HCT116 (cell line): ENCODE measurements at regions not wholly inside any gene's neighbourhood (a gene's known extent, or its start where the extent isn't known, plus 50 kb on each side); places are given as distances from the start of the nearest gene placed in this dataset.

Experiments used
- ATAC-seq: fragments of 200-7000 bp; cut with Tn5 transposase; 2 replicates; pipeline ENCODE4 v1.9.1; 2020; ENCODE audit warnings: mild to moderate bottlenecking, moderate library complexity
- BruUV-seq: library from RNA; stranded (reverse); fragments of 400-500 nt; replicated peaks from 2 replicates; lab custom pipeline; 2021; lab: Mats Ljungman, UMichigan
- CTCF ChIA-PET: fragments of 300-600 bp; sonication (Branson Sonifier 250); formaldehyde crosslinking; loops from one replicate; lab custom pipeline; 2021; ENCODE audit warnings: antibody characterized with exemption; lab: Charles Lee
- POLR2A ChIA-PET: fragments of 300-600, 350-600 bp; sonication (Branson Sonifier 250); formaldehyde crosslinking; loops from one replicate; lab custom pipeline; 2021; ENCODE audit warnings: antibody characterized with exemption; lab: Charles Lee
- RAD21 ChIA-PET, 2 experiments: fragments of 300-600 bp; sonication (Branson Sonifier 250); formaldehyde crosslinking; loops; one replicate each; lab custom pipeline; 2023; ENCODE audit warnings: low total read pairs in 2 of 2; ENCODE audit not compliant: uncharacterized antibody in 2 of 2, unreplicated experiment in 2 of 2, low non-redundant PET in 1 of 2; lab: Charles Lee
- DNase-seq: peaks from one replicate; pipeline ENCODE4 v3.0.0-alpha.2; 2010; ENCODE audit warnings: low read depth, low spot score
- H2AFZ ChIP-seq: fragments of 200-600 bp; shearing (Covaris generic), sonication (generic); 2 replicates; pipeline ENCODE4 v1.6.1; 2017; ENCODE audit warnings: low read depth, mixed run types, mixed read lengths, antibody characterized with exemption, low read length; ENCODE audit not compliant: poor library complexity, severe bottlenecking
- H3K27ac ChIP-seq: 2 replicates; pipeline ENCODE4 v1.5.1; 2012; ENCODE audit warnings: low read depth, low read length
- H3K27me3 ChIP-seq: fragments of 200-600 bp; sonication (generic); 2 replicates; pipeline ENCODE4 v1.6.1; 2016; ENCODE audit warnings: mixed run types, low read length, mixed read lengths; ENCODE audit not compliant: insufficient read depth
- H3K36me3 ChIP-seq, 2 experiments: fragments of 200-500 bp in 1 of 2; fragments of 200-600 bp in 1 of 2; sonication (Bioruptor generic) in 1 of 2; sonication (generic) in 1 of 2; 2 replicates each; pipeline versions ENCODE4 v1.5.1 to v1.6.1; 2014 to 2016; ENCODE audit warnings: low read length in 2 of 2, inconsistent platforms in 1 of 2, mixed read lengths in 1 of 2, mixed run types in 1 of 2; ENCODE audit not compliant: insufficient read depth in 2 of 2, control insufficient read depth in 1 of 2
- H3K4me1 ChIP-seq, 2 experiments: fragments of 200-600 bp in 1 of 2; sonication (generic) in 1 of 2; 2 replicates each; pipeline versions ENCODE4 v1.5.1 to v1.6.1; 2012 to 2017; ENCODE audit warnings: low read length in 2 of 2, inconsistent platforms in 1 of 2, mild to moderate bottlenecking in 1 of 2, mixed read lengths in 1 of 2, mixed run types in 1 of 2, moderate library complexity in 1 of 2; ENCODE audit not compliant: insufficient read depth in 2 of 2, control insufficient read depth in 1 of 2
- H3K4me2 ChIP-seq: fragments of 200-600 bp; sonication (generic); 2 replicates; pipeline ENCODE4 v1.6.1; 2017; ENCODE audit warnings: mixed run types, low read length, mixed read lengths
- H3K4me3 ChIP-seq, 2 experiments: fragments of 200-600 bp in 1 of 2; sonication (generic) in 1 of 2; replicated peaks in 1 of 2; 2 replicates each; pipeline ENCODE4 v1.5.1; 2011 to 2016; ENCODE audit warnings: low read length in 2 of 2, control low read depth in 1 of 2, low read depth in 1 of 2, mild to moderate bottlenecking in 1 of 2, mixed read lengths in 1 of 2, mixed run types in 1 of 2
- H3K79me2 ChIP-seq: fragments of 200-600 bp; sonication (generic); 2 replicates; pipeline ENCODE4 v1.6.1; 2017; ENCODE audit warnings: mild to moderate bottlenecking, mixed run types, low read length, moderate library complexity, mixed read lengths; ENCODE audit not compliant: insufficient read depth
- H3K9ac ChIP-seq: fragments of 200-600 bp; sonication (generic); 2 replicates; pipeline ENCODE4 v1.6.1; 2016; ENCODE audit warnings: low read length, mixed read lengths
- H3K9me2 ChIP-seq: fragments of 200-600 bp; sonication (generic), shearing (Covaris generic); 2 replicates; pipeline ENCODE4 v1.6.1; 2017; ENCODE audit warnings: mixed run types, mild to moderate bottlenecking, moderate library complexity; ENCODE audit not compliant: insufficient read depth
- H3K9me3 ChIP-seq, 2 experiments: fragments of 200-500 bp in 1 of 2; fragments of 200-600 bp in 1 of 2; sonication (Bioruptor generic) in 1 of 2; sonication (generic) in 1 of 2; 2 replicates each; pipeline ENCODE4 v1.6.1; 2014 to 2017; ENCODE audit warnings: low read length in 2 of 2, mixed read lengths in 2 of 2, inconsistent platforms in 1 of 2, low read depth in 1 of 2, mild to moderate bottlenecking in 1 of 2, mixed run types in 1 of 2, moderate library complexity in 1 of 2; ENCODE audit not compliant: control insufficient read depth in 1 of 2, insufficient read depth in 1 of 2
- H4K20me1 ChIP-seq: fragments of 200-600 bp; sonication (generic), shearing (Covaris generic); 2 replicates; pipeline ENCODE4 v1.6.1; 2017; ENCODE audit warnings: mixed run types, mild to moderate bottlenecking, moderate library complexity; ENCODE audit not compliant: insufficient read depth
- CBX3 ChIP-seq: IDR thresholded peaks from 2 replicates; pipeline ENCODE4 v1.6.1; 2012; ENCODE audit warnings: low read depth
- EGR1 ChIP-seq: IDR thresholded peaks from 2 replicates; pipeline ENCODE4 v1.6.1; 2012; ENCODE audit warnings: low read depth
- POLR2AphosphoS5 ChIP-seq: IDR thresholded peaks from 2 replicates; pipeline ENCODE4 v1.6.1; 2011; ENCODE audit warnings: mild to moderate bottlenecking, low read depth, low read length, moderate library complexity
- SRF ChIP-seq: IDR thresholded peaks from 2 replicates; pipeline ENCODE4 v1.6.1; 2012; ENCODE audit warnings: low read depth
- ZFX ChIP-seq: fragments of 450-650 bp; IDR thresholded peaks from 2 replicates; pipeline ENCODE4 v1.6.1; 2017
- intact Hi-C: fragments of 100-400 bp; cut with micrococcal nuclease; formaldehyde crosslinking; loops from 2 replicates; pipeline ENCODE4 v1.10.0; 2022
- TF ChIP-seq, protein P1 (sequence below): IDR thresholded peaks from 2 replicates; pipeline ENCODE4 v1.6.1; 2012
- TF ChIP-seq, protein P2 (sequence below), 3 experiments: fragments of 200-600 bp in 1 of 3; sonication (generic) in 1 of 3; IDR thresholded peaks in 2 of 3; conservative IDR thresholded peaks in 1 of 3; 2 replicates each; pipeline ENCODE4 v1.5.1; 2012 to 2017; ENCODE audit warnings: low read depth in 2 of 3, low read length in 2 of 3, antibody characterized with exemption in 1 of 3, borderline replicate concordance in 1 of 3, control low read depth in 1 of 3, mild to moderate bottlenecking in 1 of 3, mixed read lengths in 1 of 3, mixed run types in 1 of 3, moderate library complexity in 1 of 3; ENCODE audit not compliant: insufficient read depth in 1 of 3

DNA sequence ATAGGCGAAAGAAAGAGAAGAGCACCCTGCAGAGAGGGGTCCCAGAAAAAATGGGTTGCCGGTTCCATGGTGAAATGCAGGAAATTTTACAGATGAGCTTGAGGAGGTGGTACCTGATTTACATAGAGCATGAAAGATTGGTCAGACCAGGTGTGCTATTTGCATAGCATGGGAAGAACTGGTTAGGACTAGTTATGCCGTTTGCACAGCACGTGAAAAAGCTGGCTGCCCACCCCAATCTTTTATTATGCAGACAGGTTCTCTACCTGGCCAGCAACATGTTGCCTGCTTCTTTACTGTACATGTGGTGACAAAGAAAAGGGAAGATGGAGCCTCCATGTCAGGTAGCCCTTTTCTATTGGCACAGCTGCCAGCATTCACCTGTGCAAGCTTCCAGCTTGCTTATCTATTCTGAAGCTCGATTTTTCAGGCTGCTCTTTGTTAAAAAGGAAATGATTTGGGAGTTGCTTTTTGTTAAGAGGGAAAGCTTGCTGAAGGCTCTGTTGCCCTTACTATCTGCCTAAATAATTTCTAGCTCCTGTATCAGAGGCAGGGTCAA is 62.9 kb upstream of the ELK3 start:
- no peak overlapping the region for H3K4me2 ChIP-seq
- H3K9me2 ChIP-seq, result no peaks in the 10 kb centered on the region
- peaks cover 0 to 16% of the 10 kb centered on the region in 2 experiments; a peak in 1 of 4 replicates for H3K4me1 ChIP-seq
- POLR2A ChIA-PET, result no interaction called here
- no peak overlapping the region for H3K4me3 ChIP-seq
- intact Hi-C loops, result loop anchor here (5.0 kb wide), 1 partner anchor 69 kb away; no protein-coding TSS in a partner anchor
- H3K9me3 ChIP-seq, result no peaks in the 10 kb centered on the region
- TF ChIP-seq, protein P1, sequence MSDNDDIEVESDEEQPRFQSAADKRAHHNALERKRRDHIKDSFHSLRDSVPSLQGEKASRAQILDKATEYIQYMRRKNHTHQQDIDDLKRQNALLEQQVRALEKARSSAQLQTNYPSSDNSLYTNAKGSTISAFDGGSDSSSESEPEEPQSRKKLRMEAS, result no peak
- TF ChIP-seq CBX3 (no peak), SRF (no peak), POLR2AphosphoS5 (no peak), ZFX (no peak), EGR1 (no peak)
- TF ChIP-seq, protein P2, sequence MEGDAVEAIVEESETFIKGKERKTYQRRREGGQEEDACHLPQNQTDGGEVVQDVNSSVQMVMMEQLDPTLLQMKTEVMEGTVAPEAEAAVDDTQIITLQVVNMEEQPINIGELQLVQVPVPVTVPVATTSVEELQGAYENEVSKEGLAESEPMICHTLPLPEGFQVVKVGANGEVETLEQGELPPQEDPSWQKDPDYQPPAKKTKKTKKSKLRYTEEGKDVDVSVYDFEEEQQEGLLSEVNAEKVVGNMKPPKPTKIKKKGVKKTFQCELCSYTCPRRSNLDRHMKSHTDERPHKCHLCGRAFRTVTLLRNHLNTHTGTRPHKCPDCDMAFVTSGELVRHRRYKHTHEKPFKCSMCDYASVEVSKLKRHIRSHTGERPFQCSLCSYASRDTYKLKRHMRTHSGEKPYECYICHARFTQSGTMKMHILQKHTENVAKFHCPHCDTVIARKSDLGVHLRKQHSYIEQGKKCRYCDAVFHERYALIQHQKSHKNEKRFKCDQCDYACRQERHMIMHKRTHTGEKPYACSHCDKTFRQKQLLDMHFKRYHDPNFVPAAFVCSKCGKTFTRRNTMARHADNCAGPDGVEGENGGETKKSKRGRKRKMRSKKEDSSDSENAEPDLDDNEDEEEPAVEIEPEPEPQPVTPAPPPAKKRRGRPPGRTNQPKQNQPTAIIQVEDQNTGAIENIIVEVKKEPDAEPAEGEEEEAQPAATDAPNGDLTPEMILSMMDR (IDR thresholded peaks at IDR 0.05 in 2 of 3, conservative IDR thresholded peaks at IDR 0.05 in 1 of 3; ENCODE audit: borderline replicate concordance in 1 of 3, insufficient read depth in 1 of 3, low read depth in 2 of 3, low read length in 2 of 3), result no peak
- H3K9ac ChIP-seq, result no peak overlapping the region
- H4K20me1 ChIP-seq, result no peaks in the 10 kb centered on the region
- DNase-seq (no peak), ATAC-seq (no peak)
- H3K36me3 ChIP-seq, result no peaks in the 10 kb centered on the region
- no peak overlapping the region for H3K27ac ChIP-seq
- no TSS peak for BruUV-seq
- H2AFZ ChIP-seq, result no peak overlapping the region
- H3K79me2 ChIP-seq, result no peaks in the 10 kb centered on the region
- CTCF ChIA-PET, result interaction anchor here (2.4 kb wide), 1 partner anchor 84 kb away, joined by 11 read pairs; no protein-coding TSS in a partner anchor
- RAD21 ChIA-PET, result no interaction called here
- 0 out of 2 replicates have a peak, but pooled peaks cover 6% of the 10 kb centered on the region for H3K27me3 ChIP-seq
